ENCODE measurements at regions not wholly inside any gene's neighbourhood (a gene's known extent, or its start where the extent isn't known, plus 50 kb on each side); places are given as distances from the start of the nearest gene placed in this dataset.

GRCh38 chr2:23149777-23150176, 235.2 kb upstream of the KLHL29 start:
- DNase-seq (ENCODE audit: low spot score), result no peak
- no peak overlapping the region for H3K4me3 Mint-ChIP-seq
- no peak for TF ChIP-seq ATF1 (CRISPR knock-in tag; IDR thresholded peaks at IDR 0.05)
- H3K27ac Mint-ChIP-seq, result no peak overlapping the region
- H3K27me3 Mint-ChIP-seq (ENCODE audit: low read depth), result no peaks in the 10 kb centered on the region
- POLR2A ChIA-PET, result no interaction called here
- peaks cover 3% of the 10 kb centered on the region for H3K9me3 Mint-ChIP-seq
- no peak for ATAC-seq
- H3K4me1 Mint-ChIP-seq, result peaks cover 9% of the 10 kb centered on the region
- CTCF ChIA-PET, result no interaction called here
- no peaks in the 10 kb centered on the region for H3K36me3 Mint-ChIP-seq

GRCh38 chr2:23153484-23153883, 231.5 kb upstream of the KLHL29 start:
- Mint-ChIP-seq H3K4me3 (no peak overlapping the region), H3K4me1 (peaks cover 6% of the 10 kb centered on the region; the same call in 1 of the 2 replicates), H3K27ac (no peak overlapping the region), H3K9me3 (peaks cover 3% of the 10 kb centered on the region), H3K36me3 (no peaks in the 10 kb centered on the region), H3K27me3 (ENCODE audit: low read depth) (no peaks in the 10 kb centered on the region)
- ChIA-PET POLR2A (no interaction called here), CTCF (no interaction called here)
- TF ChIP-seq ZNF532 (CRISPR knock-in tag; IDR thresholded peaks at IDR 0.05; ENCODE audit: borderline replicate concordance) (no peak), ZNF423 (CRISPR knock-in tag; IDR thresholded peaks at IDR 0.05) (no peak), ATF2 (CRISPR knock-in tag; IDR thresholded peaks at IDR 0.05; ENCODE audit: borderline replicate concordance, low read depth) (no peak), USF2 (CRISPR knock-in tag; IDR thresholded peaks at IDR 0.05) (no peak), ZNF416 (CRISPR knock-in tag; IDR thresholded peaks at IDR 0.05) (no peak), USF1 (CRISPR knock-in tag; IDR thresholded peaks at IDR 0.05) (no peak), ZBTB43 (CRISPR knock-in tag; IDR thresholded peaks at IDR 0.05) (no peak), ELF4 (CRISPR knock-in tag; IDR thresholded peaks at IDR 0.05; ENCODE audit: low read depth) (no peak), ZNF671 (CRISPR knock-in tag; IDR thresholded peaks at IDR 0.05) (no peak), AFF4 (CRISPR knock-in tag; IDR thresholded peaks at IDR 0.05; ENCODE audit: borderline replicate concordance) (no peak), AR (CRISPR knock-in tag; IDR thresholded peaks at IDR 0.05) (no peak), ZNF219 (CRISPR knock-in tag; IDR thresholded peaks at IDR 0.05; ENCODE audit: borderline replicate concordance) (no peak), TP53 (CRISPR knock-in tag; IDR thresholded peaks at IDR 0.05) (no peak), CREB1 (CRISPR knock-in tag; IDR thresholded peaks at IDR 0.05) (no peak), ZNF138 (CRISPR knock-in tag; conservative IDR thresholded peaks at IDR 0.05) (no peak), ZNF425 (CRISPR knock-in tag; conservative IDR thresholded peaks at IDR 0.05) (no peak)
- DNase-seq (ENCODE audit: low spot score), result no peak
- no peak for ATAC-seq

Data from WTC11 (cell line).